ENCODE measurements at regions not wholly inside any gene's neighbourhood (a gene's known extent, or its start where the extent isn't known, plus 50 kb on each side); places are given as distances from the start of the nearest gene placed in this dataset.
"Not testable (repeated sequence)": the region's sequence is repeated elsewhere in the genome, so short reads cannot be mapped to it uniquely, and the experiment has no call there.

DNA sequence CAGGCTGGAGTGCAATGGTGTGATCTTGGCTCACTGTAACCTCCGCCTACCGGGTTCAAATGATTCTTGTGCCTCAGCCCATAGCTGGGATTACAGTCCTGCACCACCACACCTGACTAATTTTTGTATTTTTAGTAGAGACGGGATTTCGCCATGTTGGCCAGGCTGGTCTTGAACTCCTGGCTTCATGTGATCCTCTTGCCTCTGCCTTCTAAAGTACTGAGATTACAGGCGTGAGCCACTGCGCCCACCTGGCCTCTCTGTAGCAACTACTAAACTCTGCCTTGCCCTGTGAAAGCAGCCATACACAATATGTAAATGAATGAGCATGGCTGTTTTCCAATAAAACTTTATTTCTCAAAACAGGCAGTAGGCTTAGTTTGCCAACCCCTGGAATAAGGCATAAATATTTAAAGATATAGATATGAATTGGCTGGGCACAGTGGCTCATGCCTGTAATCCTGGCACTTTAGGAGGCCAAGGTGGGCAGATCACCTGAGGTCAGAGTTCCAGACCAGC lies 127.9 kb upstream of the ZNF217 start:
- DNase-seq (ENCODE audit: low read depth in 3 of 3), result not testable (repeated sequence)

DNA sequence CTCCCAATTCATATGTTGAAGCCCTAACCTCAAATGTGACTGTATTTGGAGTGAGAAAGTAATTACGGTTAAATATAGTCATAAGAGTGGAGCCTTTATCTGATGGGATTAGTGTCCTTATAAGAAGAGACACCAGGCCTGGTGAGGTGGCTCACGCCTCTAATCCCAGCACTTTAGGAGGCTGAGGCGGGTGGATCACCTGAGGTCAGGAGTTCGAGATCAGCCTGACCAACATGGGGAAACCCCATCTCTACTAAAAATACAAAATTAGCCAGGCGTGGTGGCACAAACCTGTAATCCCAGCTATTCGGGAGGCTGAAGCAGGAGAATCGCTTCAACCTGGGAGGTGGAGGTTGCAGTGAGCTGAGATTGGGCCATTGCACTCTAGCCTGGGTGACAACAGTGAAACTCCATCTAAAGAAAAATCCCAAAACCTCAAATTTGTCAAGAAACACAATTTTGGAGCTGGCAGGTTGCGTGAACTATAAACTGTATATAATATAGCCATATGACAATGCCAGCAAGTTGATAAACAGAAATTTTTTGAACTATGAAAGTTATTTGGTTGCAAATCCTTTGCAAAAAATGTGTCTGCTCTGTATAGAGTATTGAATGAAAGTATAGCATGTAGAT lies 125.6 kb upstream of the ZNF217 start:
- DNase-seq (ENCODE audit: low read depth in 3 of 3), result not testable (repeated sequence)

DNA sequence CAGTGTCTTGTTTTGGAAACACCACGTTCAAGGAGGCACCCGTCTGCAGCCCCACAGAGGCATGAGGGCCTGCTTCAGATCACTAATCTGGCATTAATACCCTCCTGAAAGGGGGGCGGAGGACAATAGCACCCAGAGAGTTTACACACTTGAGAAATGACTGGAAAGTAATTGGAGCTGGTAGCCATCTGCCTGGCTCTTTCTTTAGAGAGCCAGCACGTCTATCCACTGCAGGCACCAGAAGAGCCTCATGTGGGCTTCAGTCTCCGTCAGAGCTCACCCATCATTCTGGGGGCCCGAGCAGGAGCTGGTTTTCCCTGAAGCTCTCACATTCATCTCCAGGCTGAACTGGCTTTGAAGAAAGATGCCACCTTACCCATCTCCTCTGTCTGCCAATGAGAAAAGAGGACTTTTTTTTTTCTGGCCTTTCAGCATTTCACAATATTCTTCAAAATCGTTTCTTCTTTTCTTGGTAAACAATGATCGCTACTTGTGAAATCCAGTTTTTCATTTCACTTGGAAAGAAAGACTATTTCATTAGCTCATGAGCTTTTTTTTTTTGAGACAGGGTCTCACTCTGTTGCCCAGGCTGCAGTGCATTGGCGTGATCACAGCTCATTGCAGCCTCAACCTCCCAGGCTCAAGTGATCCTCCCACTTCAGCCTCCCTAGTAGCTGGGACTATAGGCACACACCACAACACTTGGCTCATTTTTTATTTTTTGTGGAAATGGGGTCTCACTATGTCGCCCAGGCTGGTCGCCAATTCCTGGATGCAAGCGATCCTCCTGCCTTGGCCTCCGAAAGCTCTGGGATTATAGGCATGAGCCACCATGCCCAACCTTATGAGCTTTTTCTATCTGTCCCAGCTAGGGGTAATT lies 124.7 kb upstream of the ZNF217 start:
- no peak for DNase-seq (ENCODE audit: low read depth in 3 of 3)

DNA sequence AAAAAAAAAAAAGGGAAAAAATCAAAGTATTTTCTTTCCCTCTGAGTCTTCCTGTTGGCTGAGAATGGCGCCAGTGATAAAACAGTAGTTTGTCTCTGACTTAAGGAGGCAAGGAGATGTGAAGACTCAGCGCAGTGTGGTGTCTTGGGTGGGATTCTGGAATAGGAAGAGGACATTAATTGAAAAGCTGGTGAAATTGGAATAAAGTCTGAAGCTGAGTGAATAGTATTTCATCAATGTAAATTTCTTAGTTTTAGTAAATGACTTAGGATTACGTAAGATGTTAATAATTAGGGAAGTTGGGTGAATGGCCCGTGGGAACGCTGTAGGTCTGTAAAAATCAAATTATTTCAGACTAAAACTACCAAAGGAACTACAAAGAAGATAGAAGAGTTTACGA lies 122.8 kb upstream of the ZNF217 start:
- DNase-seq (ENCODE audit: low read depth in 3 of 3), result no peak

DNA sequence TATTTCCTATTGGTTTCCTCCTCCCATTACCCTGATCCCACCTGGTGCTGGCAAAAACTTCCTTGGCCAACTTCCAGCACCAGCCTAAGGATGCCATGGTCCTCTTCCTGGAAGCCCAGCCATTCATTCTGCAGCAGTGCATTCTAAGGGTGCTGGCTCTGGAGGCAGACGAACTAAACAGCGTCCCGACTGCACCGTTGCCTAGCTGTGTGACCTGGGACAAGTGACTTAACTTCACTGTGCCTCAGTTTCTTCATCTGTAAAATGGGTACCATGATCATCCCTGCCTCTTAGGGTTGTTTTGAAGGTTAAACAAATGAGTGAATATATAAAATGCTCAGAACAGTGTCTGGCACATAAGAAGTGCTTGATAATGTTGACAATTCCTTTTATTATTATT lies 120.9 kb upstream of the ZNF217 start:
- DNase-seq (ENCODE audit: low read depth in 3 of 3), result no peak

DNA sequence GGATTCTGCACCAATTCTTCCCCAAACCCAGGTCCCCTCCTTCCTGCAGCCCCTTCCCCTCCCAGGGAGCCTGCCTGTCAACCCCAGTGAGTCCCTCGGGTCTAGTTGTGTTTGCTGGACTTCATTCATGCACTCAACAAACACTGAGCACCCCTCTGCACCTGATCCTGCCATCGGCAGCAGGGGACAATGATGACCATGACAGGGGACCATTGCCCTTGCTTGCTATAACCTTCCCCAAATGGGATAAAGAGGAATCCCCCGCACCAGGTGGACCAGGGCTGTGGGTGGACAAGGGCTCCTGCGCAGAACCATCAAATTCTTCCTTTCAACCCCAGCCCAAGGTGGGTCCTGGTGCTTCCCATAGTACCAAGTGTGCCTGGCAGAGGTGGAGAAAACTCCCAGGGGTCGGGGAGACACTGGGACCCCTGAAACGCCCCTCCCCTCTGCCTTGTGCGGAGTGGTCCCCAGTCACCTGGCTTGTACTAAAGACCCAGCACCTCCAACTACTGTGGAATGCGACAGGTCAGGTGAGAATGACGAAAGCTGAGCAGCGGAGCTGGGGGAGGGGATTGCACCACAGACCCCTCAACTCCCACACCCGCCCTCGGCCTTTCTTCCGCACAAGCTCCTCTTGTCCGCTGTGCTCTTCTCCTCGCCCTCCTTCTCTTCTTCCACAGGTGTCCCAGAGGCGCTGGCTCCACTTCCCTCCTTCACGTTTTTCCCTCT lies 119.9 kb upstream of the ZNF217 start:
- DNase-seq (ENCODE audit: low read depth in 3 of 3), result no peak

DNA sequence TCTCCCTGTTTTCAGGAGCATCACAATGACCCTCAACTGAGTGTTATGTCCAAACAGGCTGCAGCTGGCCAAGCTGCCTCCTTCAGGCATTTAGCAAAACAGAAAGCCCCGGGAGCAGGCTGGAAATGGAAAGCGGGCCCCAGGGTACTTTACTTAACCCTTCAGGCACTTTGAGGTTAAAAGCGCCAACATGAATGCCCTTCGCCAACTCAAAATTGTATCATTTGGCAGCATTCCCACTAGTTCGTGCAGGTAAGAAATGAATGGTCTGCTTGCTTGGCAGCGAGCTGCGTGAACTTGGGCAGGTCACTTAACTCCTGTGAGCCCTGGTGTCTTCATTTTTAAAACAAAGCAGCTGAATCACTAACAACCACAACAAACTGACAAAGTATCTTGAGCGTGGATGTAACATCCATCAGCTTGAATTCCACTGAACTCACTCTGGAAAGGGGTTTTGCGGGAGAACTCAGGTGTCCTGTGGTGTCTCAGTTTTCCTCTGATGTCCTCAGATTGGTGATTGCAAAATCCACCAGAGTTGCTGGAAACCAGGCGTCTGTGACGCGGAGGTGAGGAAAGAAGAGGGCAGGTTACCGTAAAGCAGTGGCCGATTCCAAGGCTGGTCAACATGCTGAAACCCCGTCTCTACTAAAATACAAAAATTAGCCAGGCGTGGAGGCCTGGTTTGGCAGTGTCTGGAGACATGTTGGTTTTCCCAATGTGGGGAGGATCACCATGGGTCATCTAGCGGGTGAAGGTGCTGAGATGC lies 118.8 kb upstream of the ZNF217 start:
- no peak for DNase-seq (ENCODE audit: low read depth in 3 of 3)

GRCh38 chr20:53711333-53712211 lies 117.9 kb upstream of the ZNF217 start:
- DNase-seq (ENCODE audit: low read depth in 3 of 3), result no peak

DNA sequence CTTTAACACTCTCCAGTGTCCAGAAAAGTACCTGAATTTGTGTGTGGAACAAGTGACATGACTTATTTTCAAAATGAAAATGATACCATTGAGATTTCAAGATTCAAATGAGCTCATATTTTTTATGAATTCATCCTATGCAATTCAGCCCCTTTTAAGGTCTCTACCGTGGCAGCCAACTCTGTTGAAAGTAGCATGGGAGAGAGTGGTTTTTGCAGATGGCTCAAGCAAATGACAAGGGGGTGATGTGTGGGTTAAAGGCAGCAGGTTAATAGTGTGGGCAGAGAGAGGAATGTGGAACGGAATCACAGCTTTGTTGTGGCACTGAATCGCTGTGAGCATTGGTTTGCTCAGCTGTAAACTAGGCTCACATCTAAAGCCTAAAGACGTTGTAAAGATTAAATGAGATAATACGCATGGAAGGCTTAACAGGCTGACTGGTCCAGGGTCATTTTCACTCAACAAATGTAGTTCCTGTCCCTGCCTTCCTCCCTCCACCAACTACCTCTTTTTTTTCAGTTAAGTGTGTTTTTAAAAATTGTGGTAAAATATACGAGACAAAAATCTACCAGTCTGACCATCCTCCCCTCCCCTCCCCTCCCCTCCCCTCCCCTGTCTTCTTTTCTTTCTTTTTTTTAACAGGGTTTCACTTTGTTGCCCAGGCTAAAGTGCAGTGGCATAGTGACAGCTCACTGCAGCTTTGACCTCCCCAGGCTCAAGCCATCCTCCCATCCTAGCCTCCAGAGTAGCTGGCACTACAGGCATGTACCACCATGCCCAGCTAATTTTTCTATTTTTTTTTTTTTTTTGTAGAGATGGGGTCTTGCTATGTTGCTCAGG lies 114.7 kb upstream of the ZNF217 start:
- peak in 2 of 3 donors; percentile 44 to 51 for DNase-seq (ENCODE audit: low read depth in 3 of 3)

DNA sequence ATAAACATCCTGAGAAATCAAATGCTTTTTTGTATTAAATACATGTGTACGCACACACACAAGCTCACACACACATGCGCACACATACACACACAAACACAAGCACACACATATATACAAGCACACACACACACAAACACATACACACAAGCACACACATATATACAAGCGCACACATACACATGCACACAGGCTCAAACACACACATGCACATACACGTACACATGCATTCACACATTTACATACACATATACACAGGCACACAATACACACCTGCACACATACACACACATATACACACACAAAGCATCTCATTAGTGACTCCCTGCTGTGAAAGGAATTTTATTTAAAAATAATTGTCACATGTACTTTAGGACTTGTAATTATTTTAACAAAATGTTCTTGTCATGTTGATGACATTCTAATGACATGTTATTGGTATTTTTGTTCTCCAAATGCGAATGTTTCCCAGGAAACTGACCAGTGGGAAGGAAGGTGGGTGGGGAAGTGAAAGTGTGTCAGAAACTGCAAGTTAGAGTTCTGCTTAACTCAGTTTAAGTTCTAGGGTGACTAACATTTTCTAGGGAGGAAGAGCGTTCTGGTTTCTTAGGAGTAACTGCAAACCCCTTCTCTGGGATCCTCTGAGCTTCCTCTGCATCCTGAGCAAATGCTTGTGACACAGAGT lies 113.9 kb upstream of the ZNF217 start:
- DNase-seq (ENCODE audit: low read depth in 3 of 3), result no peak

DNA sequence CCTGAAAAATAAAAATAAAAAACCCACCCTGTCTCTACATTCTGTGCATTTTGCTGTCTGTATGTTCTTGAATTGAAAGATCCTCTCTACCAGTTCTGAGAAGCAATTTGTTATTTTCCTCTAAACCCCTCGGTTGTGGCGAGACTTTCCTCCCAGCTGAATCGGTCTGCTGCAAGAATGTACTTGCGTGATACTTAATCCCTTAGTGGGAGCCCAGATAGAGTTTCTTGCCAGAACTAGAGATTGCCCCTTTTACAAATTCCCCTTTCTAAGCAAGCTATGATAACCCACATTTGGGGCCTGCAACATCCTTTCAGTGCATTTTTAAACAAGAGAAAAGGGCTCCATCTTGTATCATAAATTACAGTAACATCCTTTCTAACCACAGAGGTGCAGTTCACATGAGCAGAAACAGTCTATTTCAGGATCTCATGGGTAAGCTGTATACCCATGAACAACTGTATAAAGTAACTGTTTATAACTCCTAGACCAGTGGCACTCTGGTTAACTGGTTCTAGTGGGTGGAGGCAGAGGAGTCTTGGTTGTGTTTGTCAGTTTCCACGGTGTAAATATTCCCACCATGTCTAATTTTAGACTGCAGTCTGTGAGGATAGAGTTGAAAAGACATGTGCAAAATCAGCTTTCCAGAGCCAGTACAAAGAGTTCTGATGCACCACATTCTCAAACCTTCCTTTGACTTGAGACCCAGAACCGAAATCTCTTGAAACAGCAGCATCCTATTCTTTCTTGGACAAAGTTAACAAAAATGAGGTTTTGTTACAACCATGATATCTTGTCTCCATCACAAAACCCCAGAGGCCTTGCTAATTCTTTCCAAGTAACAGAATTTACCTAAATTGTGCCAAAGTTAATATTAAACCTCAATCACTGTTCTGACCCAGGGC lies 113.1 kb upstream of the ZNF217 start:
- no peak for DNase-seq (ENCODE audit: low read depth in 3 of 3)

DNA sequence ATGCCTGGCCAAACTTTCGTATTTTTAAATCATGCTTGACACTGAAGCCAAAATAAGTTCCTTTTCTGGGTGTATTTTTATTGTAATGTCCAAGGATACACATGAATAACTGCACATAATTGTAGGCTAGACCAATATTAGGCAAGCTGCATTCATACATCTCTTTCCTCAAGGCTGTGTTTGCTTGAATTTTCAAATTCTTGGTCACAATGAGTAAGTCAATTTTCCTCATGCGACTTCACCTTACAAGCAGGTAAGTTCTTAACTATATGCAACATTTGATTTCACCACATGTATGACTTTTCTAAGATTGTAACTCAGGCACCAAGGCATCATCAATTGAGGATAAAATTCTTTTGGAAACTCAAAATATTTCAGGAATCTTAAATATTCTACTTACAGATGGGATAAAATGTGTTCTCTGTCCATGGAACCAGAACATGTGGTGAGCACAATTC lies 112.4 kb upstream of the ZNF217 start:
- DNase-seq (ENCODE audit: low read depth in 3 of 3), result no peak

DNA sequence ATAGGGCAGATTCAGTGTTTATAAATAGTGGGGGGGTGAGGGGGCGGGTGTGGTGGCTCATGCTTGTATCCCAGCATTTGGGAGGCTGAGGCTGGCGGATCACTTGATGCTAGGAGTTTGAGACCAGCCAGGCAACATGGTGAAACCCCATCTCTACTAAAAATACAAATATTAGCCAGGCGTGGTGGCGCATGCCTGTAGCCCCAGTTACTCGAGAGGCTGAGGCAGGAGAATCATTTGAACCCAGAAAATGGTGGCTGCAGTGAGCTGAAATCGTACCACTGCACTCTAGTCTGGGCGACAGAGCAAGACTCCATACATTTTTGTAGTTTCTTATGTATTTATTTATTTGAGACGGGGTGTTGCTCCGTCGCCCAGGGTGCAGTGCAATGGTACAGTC lies 109.0 kb upstream of the ZNF217 start:
- no peak for DNase-seq (ENCODE audit: low read depth in 3 of 3)

DNA sequence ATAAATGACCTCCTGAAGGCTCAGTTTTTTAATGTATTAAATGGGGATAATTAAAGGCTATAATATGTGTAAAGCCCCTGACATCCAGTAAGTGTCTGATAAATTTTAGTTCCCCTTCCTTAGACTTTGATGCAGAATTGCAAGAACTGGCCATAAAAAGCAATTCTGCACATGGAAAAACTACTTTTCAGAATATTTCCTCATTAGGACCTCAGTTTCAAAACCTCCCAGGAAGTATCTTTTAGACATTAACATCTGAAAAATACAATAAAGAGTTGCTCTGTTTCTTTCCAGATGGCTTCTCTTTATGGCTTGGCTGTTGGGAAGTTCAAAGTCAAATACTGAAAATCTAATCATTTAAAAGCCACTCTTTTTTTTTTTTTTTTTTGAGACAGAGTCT lies 106.3 kb upstream of the ZNF217 start:
- DNase-seq (ENCODE audit: low read depth in 3 of 3), result no peak

GRCh38 chr20:53699085-53699674 lies 105.5 kb upstream of the ZNF217 start:
- DNase-seq (ENCODE audit: low read depth in 3 of 3), result no peak

- DNase-seq (ENCODE audit: low read depth in 3 of 3), result no peak
Observed at GRCh38 chr20:53698371-53698978, 104.8 kb upstream of the ZNF217 start.

Measured in stimulated activated CD4-positive, alpha-beta T cell treated with anti-CD3 and anti-CD28 coated beads, TNF-alpha, amount 100 ng/mL, for 48 hours (primary cell).